HepG2 (cell line): ENCODE measurements at regions not wholly inside any gene's neighbourhood (a gene's known extent, or its start where the extent isn't known, plus 50 kb on each side); places are given as distances from the start of the nearest gene placed in this dataset.

Experiments used
- HDAC1 ChIP-seq: sonication (generic); formaldehyde crosslinking; IDR thresholded peaks from 2 replicates; pipeline ENCODE4 v1.5.1; 2020; ENCODE audit warnings: mild to moderate bottlenecking, missing genetic modification reagents
- KLF15 ChIP-seq: sonication (generic); formaldehyde crosslinking; IDR thresholded peaks from 2 replicates; pipeline ENCODE4 v1.8.1; 2023; ENCODE audit warnings: borderline replicate concordance, mild to moderate bottlenecking, inconsistent platforms, missing genetic modification reagents, mixed read lengths
- TSC22D2 ChIP-seq: sonication (generic); formaldehyde crosslinking; IDR thresholded peaks from 2 replicates; pipeline ENCODE4 v1.5.1; 2020; ENCODE audit warnings: missing genetic modification reagents, mild to moderate bottlenecking, borderline replicate concordance
- ZBTB20 ChIP-seq: sonication (generic); formaldehyde crosslinking; IDR thresholded peaks from 2 replicates; pipeline ENCODE4 v1.8.1; 2023; ENCODE audit warnings: missing genetic modification reagents, low read depth, mild to moderate bottlenecking, borderline replicate concordance
- TF ChIP-seq, protein P1 (sequence below): sonication (generic); IDR thresholded peaks from 2 replicates; pipeline ENCODE4 v1.6.1; 2016; ENCODE audit warnings: low read depth, borderline replicate concordance
- TF ChIP-seq, protein P2 (sequence below): sonication (generic); formaldehyde crosslinking; IDR thresholded peaks from 2 replicates; pipeline ENCODE4 v1.9.0; 2022; ENCODE audit warnings: missing genetic modification reagents, mild to moderate bottlenecking, borderline replicate concordance
- TF ChIP-seq, protein P3 (sequence below): sonication (generic); formaldehyde crosslinking; IDR thresholded peaks from 2 replicates; pipeline ENCODE4 v1.5.0; 2020; ENCODE audit warnings: mild to moderate bottlenecking, missing genetic modification reagents, moderate library complexity

DNA sequence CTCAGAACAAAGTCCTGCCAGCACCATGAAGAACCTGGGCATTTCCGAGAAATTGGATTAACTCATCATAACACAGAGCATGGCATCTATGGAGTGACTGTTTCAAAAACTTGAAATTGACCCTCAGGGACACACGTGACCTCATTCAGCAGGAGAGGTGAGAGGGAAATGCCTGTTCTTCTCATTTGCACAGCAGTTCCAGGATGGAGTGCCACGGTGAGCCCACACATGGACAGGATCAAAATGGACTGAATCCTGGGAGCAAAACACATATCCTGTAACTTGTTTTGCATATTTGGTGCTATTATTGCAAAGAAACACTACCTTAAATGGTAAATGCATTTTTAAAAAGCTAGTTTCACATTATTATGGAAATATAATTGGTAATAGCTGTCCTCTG lies 256.1 kb upstream of the IRX2 start:
- TF ChIP-seq, protein P1, sequence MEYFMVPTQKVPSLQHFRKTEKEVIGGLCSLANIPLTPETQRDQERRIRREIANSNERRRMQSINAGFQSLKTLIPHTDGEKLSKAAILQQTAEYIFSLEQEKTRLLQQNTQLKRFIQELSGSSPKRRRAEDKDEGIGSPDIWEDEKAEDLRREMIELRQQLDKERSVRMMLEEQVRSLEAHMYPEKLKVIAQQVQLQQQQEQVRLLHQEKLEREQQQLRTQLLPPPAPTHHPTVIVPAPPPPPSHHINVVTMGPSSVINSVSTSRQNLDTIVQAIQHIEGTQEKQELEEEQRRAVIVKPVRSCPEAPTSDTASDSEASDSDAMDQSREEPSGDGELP: no peak
- TF ChIP-seq TSC22D2 (CRISPR knock-in tag): no peak
- TF ChIP-seq, protein P2, sequence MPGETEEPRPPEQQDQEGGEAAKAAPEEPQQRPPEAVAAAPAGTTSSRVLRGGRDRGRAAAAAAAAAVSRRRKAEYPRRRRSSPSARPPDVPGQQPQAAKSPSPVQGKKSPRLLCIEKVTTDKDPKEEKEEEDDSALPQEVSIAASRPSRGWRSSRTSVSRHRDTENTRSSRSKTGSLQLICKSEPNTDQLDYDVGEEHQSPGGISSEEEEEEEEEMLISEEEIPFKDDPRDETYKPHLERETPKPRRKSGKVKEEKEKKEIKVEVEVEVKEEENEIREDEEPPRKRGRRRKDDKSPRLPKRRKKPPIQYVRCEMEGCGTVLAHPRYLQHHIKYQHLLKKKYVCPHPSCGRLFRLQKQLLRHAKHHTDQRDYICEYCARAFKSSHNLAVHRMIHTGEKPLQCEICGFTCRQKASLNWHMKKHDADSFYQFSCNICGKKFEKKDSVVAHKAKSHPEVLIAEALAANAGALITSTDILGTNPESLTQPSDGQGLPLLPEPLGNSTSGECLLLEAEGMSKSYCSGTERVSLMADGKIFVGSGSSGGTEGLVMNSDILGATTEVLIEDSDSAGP: no peak
- no peak for TF ChIP-seq KLF15 (CRISPR knock-in tag)
- TF ChIP-seq HDAC1: no peak
- TF ChIP-seq ZBTB20 (CRISPR knock-in tag): no peak
- TF ChIP-seq, protein P3, sequence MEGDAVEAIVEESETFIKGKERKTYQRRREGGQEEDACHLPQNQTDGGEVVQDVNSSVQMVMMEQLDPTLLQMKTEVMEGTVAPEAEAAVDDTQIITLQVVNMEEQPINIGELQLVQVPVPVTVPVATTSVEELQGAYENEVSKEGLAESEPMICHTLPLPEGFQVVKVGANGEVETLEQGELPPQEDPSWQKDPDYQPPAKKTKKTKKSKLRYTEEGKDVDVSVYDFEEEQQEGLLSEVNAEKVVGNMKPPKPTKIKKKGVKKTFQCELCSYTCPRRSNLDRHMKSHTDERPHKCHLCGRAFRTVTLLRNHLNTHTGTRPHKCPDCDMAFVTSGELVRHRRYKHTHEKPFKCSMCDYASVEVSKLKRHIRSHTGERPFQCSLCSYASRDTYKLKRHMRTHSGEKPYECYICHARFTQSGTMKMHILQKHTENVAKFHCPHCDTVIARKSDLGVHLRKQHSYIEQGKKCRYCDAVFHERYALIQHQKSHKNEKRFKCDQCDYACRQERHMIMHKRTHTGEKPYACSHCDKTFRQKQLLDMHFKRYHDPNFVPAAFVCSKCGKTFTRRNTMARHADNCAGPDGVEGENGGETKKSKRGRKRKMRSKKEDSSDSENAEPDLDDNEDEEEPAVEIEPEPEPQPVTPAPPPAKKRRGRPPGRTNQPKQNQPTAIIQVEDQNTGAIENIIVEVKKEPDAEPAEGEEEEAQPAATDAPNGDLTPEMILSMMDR: no peak
